Neural cell (in vitro differentiated cells): ENCODE measurements at regions not wholly inside any gene's neighbourhood (a gene's known extent, or its start where the extent isn't known, plus 50 kb on each side); places are given as distances from the start of the nearest gene placed in this dataset.

Experiments used
- CTCF ChIP-seq: fragments of 450-650 bp; IDR thresholded peaks from 2 replicates; pipeline ENCODE4 v1.5.1; 2014; ENCODE audit warnings: antibody characterized with exemption, mild to moderate bottlenecking, moderate library complexity; ENCODE audit not compliant: poor library complexity, severe bottlenecking
- EZH2 ChIP-seq: fragments of 200-600, 300-800 bp; shearing (Covaris generic), sonication (generic); IDR thresholded peaks from 2 replicates; pipeline ENCODE4 v1.6.1; 2014; ENCODE audit warnings: antibody characterized with exemption, low read length, borderline replicate concordance, mild to moderate bottlenecking; ENCODE audit not compliant: insufficient read depth, poor library complexity, severe bottlenecking
- MXI1 ChIP-seq: fragments of 450-650 bp; conservative IDR thresholded peaks from 2 replicates; pipeline ENCODE4 v1.6.1; 2014; ENCODE audit warnings: antibody characterized with exemption, mild to moderate bottlenecking; ENCODE audit not compliant: poor library complexity, severe bottlenecking
- TF ChIP-seq, protein P1 (sequence below): IDR thresholded peaks from 2 replicates; pipeline ENCODE4 v1.6.1; 2012; ENCODE audit warnings: borderline replicate concordance

- no peak for TF ChIP-seq EZH2
- TF ChIP-seq, protein P1, sequence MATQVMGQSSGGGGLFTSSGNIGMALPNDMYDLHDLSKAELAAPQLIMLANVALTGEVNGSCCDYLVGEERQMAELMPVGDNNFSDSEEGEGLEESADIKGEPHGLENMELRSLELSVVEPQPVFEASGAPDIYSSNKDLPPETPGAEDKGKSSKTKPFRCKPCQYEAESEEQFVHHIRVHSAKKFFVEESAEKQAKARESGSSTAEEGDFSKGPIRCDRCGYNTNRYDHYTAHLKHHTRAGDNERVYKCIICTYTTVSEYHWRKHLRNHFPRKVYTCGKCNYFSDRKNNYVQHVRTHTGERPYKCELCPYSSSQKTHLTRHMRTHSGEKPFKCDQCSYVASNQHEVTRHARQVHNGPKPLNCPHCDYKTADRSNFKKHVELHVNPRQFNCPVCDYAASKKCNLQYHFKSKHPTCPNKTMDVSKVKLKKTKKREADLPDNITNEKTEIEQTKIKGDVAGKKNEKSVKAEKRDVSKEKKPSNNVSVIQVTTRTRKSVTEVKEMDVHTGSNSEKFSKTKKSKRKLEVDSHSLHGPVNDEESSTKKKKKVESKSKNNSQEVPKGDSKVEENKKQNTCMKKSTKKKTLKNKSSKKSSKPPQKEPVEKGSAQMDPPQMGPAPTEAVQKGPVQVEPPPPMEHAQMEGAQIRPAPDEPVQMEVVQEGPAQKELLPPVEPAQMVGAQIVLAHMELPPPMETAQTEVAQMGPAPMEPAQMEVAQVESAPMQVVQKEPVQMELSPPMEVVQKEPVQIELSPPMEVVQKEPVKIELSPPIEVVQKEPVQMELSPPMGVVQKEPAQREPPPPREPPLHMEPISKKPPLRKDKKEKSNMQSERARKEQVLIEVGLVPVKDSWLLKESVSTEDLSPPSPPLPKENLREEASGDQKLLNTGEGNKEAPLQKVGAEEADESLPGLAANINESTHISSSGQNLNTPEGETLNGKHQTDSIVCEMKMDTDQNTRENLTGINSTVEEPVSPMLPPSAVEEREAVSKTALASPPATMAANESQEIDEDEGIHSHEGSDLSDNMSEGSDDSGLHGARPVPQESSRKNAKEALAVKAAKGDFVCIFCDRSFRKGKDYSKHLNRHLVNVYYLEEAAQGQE = no peak
- no peak for TF ChIP-seq CTCF
- TF ChIP-seq MXI1 = no peak
Observed at GRCh38 chr12:108409481-108409880, 70.4 kb upstream of the CMKLR1 start.
